Parathyroid adenoma (tissue), 2 donors: ENCODE measurements at regions not wholly inside any gene's neighbourhood (a gene's known extent, or its start where the extent isn't known, plus 50 kb on each side); places are given as distances from the start of the nearest gene placed in this dataset.

Experiments used
- H2AFZ ChIP-seq: fragments of 300-600 bp; sonication (generic); one replicate; pipeline ENCODE4 v1.7.0; 2017; ENCODE audit warnings: antibody characterized with exemption, mild to moderate bottlenecking
- H3K27ac ChIP-seq: fragments of 300-600 bp; sonication (generic); one replicate; pipeline ENCODE4 v1.7.0; 2017
- H3K27me3 ChIP-seq: fragments of 300-600 bp; sonication (generic); one replicate; pipeline ENCODE4 v1.7.0; 2017; ENCODE audit warnings: low read length; ENCODE audit not compliant: control insufficient read depth, insufficient read depth
- H3K36me3 ChIP-seq: fragments of 300-600 bp; sonication (generic); one replicate; pipeline ENCODE4 v1.7.0; 2017; ENCODE audit warnings: low read length; ENCODE audit not compliant: control insufficient read depth, insufficient read depth
- H3K4me1 ChIP-seq: fragments of 300-600 bp; sonication (generic); one replicate; pipeline ENCODE4 v1.7.0; 2017; ENCODE audit warnings: control low read depth
- H3K4me2 ChIP-seq: fragments of 300-600 bp; sonication (generic); one replicate; pipeline ENCODE4 v1.7.0; 2017; ENCODE audit warnings: low read length
- H3K4me3 ChIP-seq: fragments of 300-600 bp; sonication (generic); one replicate; pipeline ENCODE4 v1.7.0; 2017; ENCODE audit warnings: low read depth, low read length
- H3K79me2 ChIP-seq: fragments of 300-600 bp; sonication (generic); one replicate; pipeline ENCODE4 v1.7.0; 2017; ENCODE audit warnings: control low read depth
- H3K9ac ChIP-seq: fragments of 300-600 bp; sonication (generic); one replicate; pipeline ENCODE4 v1.7.0; 2017; ENCODE audit warnings: mild to moderate bottlenecking
- H3K9me3 ChIP-seq: fragments of 300-600 bp; sonication (generic); one replicate; pipeline ENCODE4 v1.7.0; 2017; ENCODE audit warnings: low read length; ENCODE audit not compliant: control insufficient read depth
- TF ChIP-seq, protein P1 (sequence below): fragments of 300-600 bp; sonication (generic); IDR thresholded peaks from one replicate; pipeline ENCODE4 v1.7.0; 2017; ENCODE audit warnings: antibody characterized with exemption, mild to moderate bottlenecking
- donor health status: primary hyperparathyroidism.

DNA sequence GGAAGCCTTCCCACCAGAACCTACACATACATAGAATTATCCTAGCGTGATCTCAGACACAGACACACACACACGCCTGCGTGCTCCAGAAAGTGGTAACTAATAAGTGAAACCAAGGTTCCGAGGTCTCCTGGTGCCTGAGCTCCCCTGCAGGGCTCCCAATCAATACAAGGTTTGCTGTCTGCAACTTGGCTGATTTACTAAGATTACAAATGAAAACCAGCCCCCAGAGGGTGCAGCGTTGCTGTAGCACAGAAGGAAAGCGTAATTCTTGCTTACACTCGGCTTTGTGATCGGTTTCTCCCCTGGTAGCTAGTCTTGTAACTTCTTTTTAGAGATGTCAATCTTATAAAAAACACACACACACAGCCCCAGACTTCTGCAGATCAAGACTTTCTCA is 334.1 kb upstream of the XYLT1 start:
- Histone ChIP-seq H3K4me2 (no peak overlapping the region), H3K4me3 (no peak overlapping the region), H3K9ac (no peak overlapping the region), H2AFZ (no peak overlapping the region), H3K79me2 (no peaks in the 10 kb centered on the region), H3K36me3 (no peaks in the 10 kb centered on the region), H3K4me1 (no peaks in the 10 kb centered on the region), H3K9me3 (no peaks in the 10 kb centered on the region), H3K27me3 (no peaks in the 10 kb centered on the region), H3K27ac (no peak overlapping the region)
- TF ChIP-seq, protein P1, sequence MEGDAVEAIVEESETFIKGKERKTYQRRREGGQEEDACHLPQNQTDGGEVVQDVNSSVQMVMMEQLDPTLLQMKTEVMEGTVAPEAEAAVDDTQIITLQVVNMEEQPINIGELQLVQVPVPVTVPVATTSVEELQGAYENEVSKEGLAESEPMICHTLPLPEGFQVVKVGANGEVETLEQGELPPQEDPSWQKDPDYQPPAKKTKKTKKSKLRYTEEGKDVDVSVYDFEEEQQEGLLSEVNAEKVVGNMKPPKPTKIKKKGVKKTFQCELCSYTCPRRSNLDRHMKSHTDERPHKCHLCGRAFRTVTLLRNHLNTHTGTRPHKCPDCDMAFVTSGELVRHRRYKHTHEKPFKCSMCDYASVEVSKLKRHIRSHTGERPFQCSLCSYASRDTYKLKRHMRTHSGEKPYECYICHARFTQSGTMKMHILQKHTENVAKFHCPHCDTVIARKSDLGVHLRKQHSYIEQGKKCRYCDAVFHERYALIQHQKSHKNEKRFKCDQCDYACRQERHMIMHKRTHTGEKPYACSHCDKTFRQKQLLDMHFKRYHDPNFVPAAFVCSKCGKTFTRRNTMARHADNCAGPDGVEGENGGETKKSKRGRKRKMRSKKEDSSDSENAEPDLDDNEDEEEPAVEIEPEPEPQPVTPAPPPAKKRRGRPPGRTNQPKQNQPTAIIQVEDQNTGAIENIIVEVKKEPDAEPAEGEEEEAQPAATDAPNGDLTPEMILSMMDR: no peak

DNA sequence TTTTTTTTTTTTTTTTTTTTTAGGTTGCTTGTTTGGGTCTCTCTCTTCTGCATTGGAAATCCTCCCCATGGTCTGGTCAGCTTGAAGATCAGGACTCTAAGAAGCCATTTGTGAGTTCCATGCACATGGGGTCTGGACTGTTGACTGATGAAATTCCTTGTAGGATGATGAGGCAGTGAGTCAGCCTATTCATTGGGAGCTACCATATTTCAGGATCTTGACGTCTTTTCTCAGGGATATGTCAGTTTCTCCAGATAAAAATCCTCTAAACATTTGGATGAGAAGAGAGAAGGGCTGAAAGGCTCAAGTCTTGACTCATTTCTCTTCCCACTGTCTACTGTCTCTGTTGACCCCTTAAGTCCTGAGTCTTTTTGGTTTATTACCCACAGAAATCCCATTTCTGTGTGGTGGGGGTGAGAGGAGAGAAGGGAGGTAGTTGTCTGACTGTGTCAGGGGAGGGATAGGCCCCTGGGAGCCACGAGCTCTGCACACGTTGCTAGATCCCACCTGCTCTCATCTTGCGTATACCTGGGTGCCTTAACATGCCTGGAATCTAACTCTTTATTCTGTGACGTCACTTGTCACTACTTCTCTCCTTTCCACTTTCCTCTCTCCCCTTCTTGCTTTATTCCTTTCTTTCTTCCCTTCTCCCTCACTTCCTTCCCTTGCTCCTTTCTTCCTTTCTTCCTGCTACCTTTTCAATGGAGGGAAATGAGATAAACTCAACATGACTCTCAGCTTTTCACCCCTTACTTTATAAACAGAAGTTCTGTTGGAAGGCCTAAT is 333.1 kb upstream of the XYLT1 start:
- H3K4me1 ChIP-seq: no peaks in the 10 kb centered on the region
- H3K9ac ChIP-seq: no peak overlapping the region
- no peaks in the 10 kb centered on the region for H3K27me3 ChIP-seq
- H3K79me2 ChIP-seq: no peaks in the 10 kb centered on the region
- no peaks in the 10 kb centered on the region for H3K36me3 ChIP-seq
- no peak overlapping the region for H3K4me3 ChIP-seq
- TF ChIP-seq, protein P1: no peak
- H2AFZ ChIP-seq: no peak overlapping the region
- no peak overlapping the region for H3K4me2 ChIP-seq
- H3K27ac ChIP-seq: no peak overlapping the region
- no peaks in the 10 kb centered on the region for H3K9me3 ChIP-seq

DNA sequence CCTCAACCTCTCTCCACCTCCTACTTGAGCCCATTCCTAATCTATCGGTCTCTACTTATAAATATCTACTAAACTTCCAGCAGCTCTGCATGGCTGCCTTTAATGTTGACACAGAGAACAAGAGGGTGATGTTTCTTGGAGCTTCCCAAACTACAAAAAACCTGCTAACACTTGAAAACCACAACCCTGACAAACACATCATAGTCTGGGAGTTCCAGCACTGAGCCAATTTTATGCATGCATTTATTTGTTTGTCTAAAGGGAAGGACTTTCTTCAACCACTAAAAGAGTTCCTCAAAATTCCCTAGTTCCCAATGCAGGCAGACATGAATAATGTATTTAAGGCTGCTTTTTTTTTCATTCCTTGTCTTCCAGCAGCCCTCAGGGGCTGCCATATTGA is 331.8 kb upstream of the XYLT1 start:
- TF ChIP-seq, protein P1: no peak
- no peak overlapping the region for H3K27ac ChIP-seq
- no peaks in the 10 kb centered on the region for H3K36me3 ChIP-seq
- H3K79me2 ChIP-seq: no peaks in the 10 kb centered on the region
- H3K4me2 ChIP-seq: no peak overlapping the region
- no peak overlapping the region for H3K9ac ChIP-seq
- H3K4me1 ChIP-seq: no peaks in the 10 kb centered on the region
- H2AFZ ChIP-seq: no peak overlapping the region
- H3K4me3 ChIP-seq: no peak overlapping the region
- H3K9me3 ChIP-seq: no peaks in the 10 kb centered on the region
- no peaks in the 10 kb centered on the region for H3K27me3 ChIP-seq

DNA sequence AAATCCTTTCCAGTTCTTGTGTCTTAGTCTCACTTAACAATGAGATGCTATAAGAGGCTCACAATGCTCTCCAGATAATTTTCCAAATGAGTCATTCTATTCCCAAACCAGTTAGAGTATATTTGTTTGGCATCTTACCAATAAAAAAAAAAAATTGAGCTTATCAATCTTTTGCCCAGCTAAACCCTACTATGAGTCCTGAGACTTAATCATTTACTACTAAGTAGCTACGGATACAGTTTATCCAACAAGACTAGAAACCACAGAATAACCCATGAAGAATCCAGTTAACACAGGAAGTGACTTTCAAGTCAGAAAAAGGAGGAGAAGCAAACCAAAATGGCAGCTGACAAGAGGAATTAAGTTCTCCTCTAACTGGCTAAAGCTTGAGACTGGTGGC is 330.3 kb upstream of the XYLT1 start:
- no peak overlapping the region for H2AFZ ChIP-seq
- H3K4me3 ChIP-seq: no peak overlapping the region
- H3K79me2 ChIP-seq: no peaks in the 10 kb centered on the region
- H3K4me2 ChIP-seq: no peak overlapping the region
- no peak overlapping the region for H3K27ac ChIP-seq
- H3K36me3 ChIP-seq: no peaks in the 10 kb centered on the region
- H3K27me3 ChIP-seq: no peaks in the 10 kb centered on the region
- no peak overlapping the region for H3K9ac ChIP-seq
- H3K9me3 ChIP-seq: no peaks in the 10 kb centered on the region
- no peaks in the 10 kb centered on the region for H3K4me1 ChIP-seq
- TF ChIP-seq, protein P1: no peak

DNA sequence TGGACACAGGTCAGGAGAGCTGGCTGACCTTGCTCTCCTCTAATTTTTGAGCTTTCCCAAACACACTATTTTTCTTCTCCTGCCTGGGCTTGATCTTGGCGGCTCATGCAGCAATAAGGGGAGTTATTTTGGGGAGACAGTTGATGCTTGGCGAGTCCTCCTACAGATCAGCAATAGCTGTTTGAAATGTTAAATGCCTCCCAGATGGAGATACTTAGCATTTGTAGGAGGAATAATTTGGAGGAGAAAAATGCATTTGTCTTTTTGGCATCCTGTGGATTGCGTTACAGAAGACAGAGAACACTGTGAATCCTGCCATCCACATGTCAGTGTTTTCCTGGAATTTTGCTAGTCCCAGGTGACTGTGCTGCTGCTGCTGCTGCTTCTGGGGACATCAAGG is 328.0 kb upstream of the XYLT1 start:
- no peak overlapping the region for H3K9ac ChIP-seq
- no peaks in the 10 kb centered on the region for H3K36me3 ChIP-seq
- H3K9me3 ChIP-seq: no peaks in the 10 kb centered on the region
- H3K4me2 ChIP-seq: no peak overlapping the region
- no peaks in the 10 kb centered on the region for H3K4me1 ChIP-seq
- TF ChIP-seq, protein P1: no peak
- no peak overlapping the region for H3K4me3 ChIP-seq
- H3K27me3 ChIP-seq: no peaks in the 10 kb centered on the region
- H3K27ac ChIP-seq: no peak overlapping the region
- H2AFZ ChIP-seq: no peak overlapping the region
- H3K79me2 ChIP-seq: no peaks in the 10 kb centered on the region
